K562 (cell line): ENCODE measurements at regions not wholly inside any gene's neighbourhood (a gene's known extent, or its start where the extent isn't known, plus 50 kb on each side); places are given as distances from the start of the nearest gene placed in this dataset.

Source experiments
- ATAC-seq: fragments of 200-7000 bp; cut with Tn5 transposase; 3 replicates; pipeline ENCODE4 v1.9.1; 2020; ENCODE audit warnings: moderate library complexity
- BruUV-seq: library from RNA; stranded (reverse); fragments of 400-500 nt; replicated peaks from 2 replicates; lab custom pipeline; 2021; lab: Mats Ljungman, UMichigan
- CTCF ChIA-PET: fragments of 300-600 bp; formaldehyde crosslinking; extraction: SDS; loops from one replicate; lab custom pipeline; 2021; ENCODE audit warnings: low intra/inter-chr PET ratio; lab: Yijun Ruan, JAX
- POLR2A ChIA-PET: fragments of 300-600, 350-650 bp; sonication (Branson Sonifier 250); formaldehyde crosslinking; extraction: SDS; loops from one replicate; lab custom pipeline; 2021; ENCODE audit warnings: antibody characterized with exemption, inconsistent platforms; lab: Yijun Ruan, JAX
- DNase-seq, 4 experiments: peaks; one replicate each; pipeline versions ENCODE4 v3.0.0 to v3.0.0-alpha.2; 2011 to 2018; ENCODE audit warnings: low spot score in 3 of 4, mixed read lengths in 3 of 4; ENCODE audit errors: extremely low read depth in 1 of 4
- FAIRE-seq: peaks from 2 replicates; lab custom pipeline; 2011; peaks lifted over from hg19 to GRCh38; lab: Jason Lieb, UNC
- H2AFZ ChIP-seq: 2 replicates; pipeline ENCODE4 v1.6.0; 2011; ENCODE audit warnings: low read depth, low read length, control low read depth, inconsistent platforms
- H3K27ac ChIP-seq: fragments of 200-600 bp; 3 replicates; pipeline ENCODE4 v1.8.0; 2011; ENCODE audit warnings: low read depth, mild to moderate bottlenecking, control low read depth, inconsistent platforms, low read length, moderate library complexity, mixed read lengths; ENCODE audit errors: extremely low read depth
- H3K27me3 ChIP-seq, 2 experiments: fragments of 300-600 bp in 1 of 2; 2 replicates in 1 of 2; 3 replicates in 1 of 2; pipeline versions ENCODE4 v1.6.0 to v1.8.0; 2011; ENCODE audit warnings: inconsistent platforms in 2 of 2, low read length in 2 of 2, mild to moderate bottlenecking in 1 of 2, mixed read lengths in 1 of 2, moderate library complexity in 1 of 2; ENCODE audit not compliant: control insufficient read depth in 2 of 2, insufficient read depth in 2 of 2
- H3K36me3 ChIP-seq: fragments of 300-600 bp; 3 replicates; pipeline ENCODE4 v1.8.0; 2011; ENCODE audit warnings: mild to moderate bottlenecking, low read length, inconsistent platforms; ENCODE audit not compliant: control insufficient read depth, insufficient read depth
- H3K4me1 ChIP-seq, 2 experiments: fragments of 200-600 bp in 1 of 2; replicated peaks in 1 of 2; 2 replicates in 1 of 2; 3 replicates in 1 of 2; pipeline versions ENCODE4 v1.5.1 to v1.8.0; 2011; ENCODE audit warnings: inconsistent platforms in 2 of 2, low read length in 2 of 2, mild to moderate bottlenecking in 1 of 2, mixed read lengths in 1 of 2, moderate library complexity in 1 of 2; ENCODE audit not compliant: control insufficient read depth in 2 of 2, insufficient read depth in 2 of 2
- H3K4me2 ChIP-seq: 2 replicates; pipeline ENCODE4 v1.6.1; 2011; ENCODE audit warnings: low read length, control low read depth, inconsistent platforms, mixed read lengths; ENCODE audit not compliant: insufficient read depth
- H3K4me3 ChIP-seq: fragments of 200-600 bp; sonication (generic), shearing (Covaris generic); 2 replicates; pipeline ENCODE4 v1.5.1; 2016; ENCODE audit warnings: control low read depth, inconsistent platforms
- H3K79me2 ChIP-seq: fragments of 200-600 bp; 3 replicates; pipeline ENCODE4 v1.8.0; 2011; ENCODE audit warnings: low read length, inconsistent platforms; ENCODE audit not compliant: control insufficient read depth, insufficient read depth
- H3K9ac ChIP-seq, 2 experiments: 2 replicates each; pipeline versions ENCODE4 v1.6.0 to v1.6.1; 2011; ENCODE audit warnings: low read depth in 2 of 2, low read length in 2 of 2, control low read depth in 1 of 2, inconsistent platforms in 1 of 2, mild to moderate bottlenecking in 1 of 2, mixed read lengths in 1 of 2; ENCODE audit not compliant: insufficient read depth in 1 of 2
- H3K9me1 ChIP-seq: one replicate; pipeline ENCODE4 v1.6.0; 2011; ENCODE audit warnings: inconsistent platforms, mild to moderate bottlenecking, low read length, moderate library complexity; ENCODE audit not compliant: control insufficient read depth, insufficient read depth
- H3K9me3 ChIP-seq: replicated peaks from 2 replicates; pipeline ENCODE4 v1.5.1; 2011; ENCODE audit warnings: low read depth, low read length, inconsistent platforms; ENCODE audit not compliant: control insufficient read depth, insufficient read depth
- H4K20me1 ChIP-seq: replicated peaks from 2 replicates; pipeline ENCODE4 v1.6.1; 2011; ENCODE audit warnings: low read length, inconsistent platforms, mixed read lengths; ENCODE audit not compliant: control insufficient read depth, insufficient read depth
- MED1 ChIP-seq: sonication (generic); formaldehyde crosslinking; IDR thresholded peaks from 2 replicates; pipeline ENCODE4 v1.8.1; 2023; ENCODE audit warnings: missing genetic modification reagents, borderline replicate concordance
- RBM14 ChIP-seq: fragments of 200-400 bp; formaldehyde crosslinking; IDR thresholded peaks from 2 replicates; pipeline ENCODE4 v1.6.1; 2018; ENCODE audit warnings: low read depth, mild to moderate bottlenecking, low read length, moderate library complexity, borderline replicate concordance; ENCODE audit not compliant: insufficient read depth
- TRIM24 ChIP-seq, 2 experiments: fragments of 450-650 bp; IDR thresholded peaks; 2 replicates each; pipeline ENCODE4 v1.6.1; 2016
- ZNF551 ChIP-seq: fragments of 250-450 bp; sonication (Bioruptor Pico); IDR thresholded peaks from 2 replicates; pipeline ENCODE4 v1.5.0; 2021; ENCODE audit warnings: mild to moderate bottlenecking, moderate library complexity
- WGBS: fragments of 100-300 bp; shearing (Covaris generic); methylation state at CpG from one replicate; pipeline ENCODE4 v1.1.6; 2016; ENCODE audit warnings: low coverage, mixed read lengths; ENCODE audit not compliant: insufficient coverage; ENCODE audit errors: missing lambda C conversion rate; 5-methylcytosine and 5-hydroxymethylcytosine counted together
- in situ Hi-C: fragments of 300-500 bp; cut with MboI; formaldehyde crosslinking; loops from 4 replicates; pipeline ENCODE4 v1.15.0; 2018; ENCODE audit warnings: inconsistent platforms, mixed read lengths
- intact Hi-C: fragments of 100-400 bp; cut with micrococcal nuclease; formaldehyde crosslinking; loops from 2 replicates; pipeline ENCODE4 v1.14.2; 2022

GRCh38 chr7:46256870-46257661, 336.0 kb upstream of the IGFBP3 start:
- no peaks in the 10 kb centered on the region for H3K9me1 ChIP-seq
- no peaks in the 10 kb centered on the region for H3K79me2 ChIP-seq
- H3K9me3 ChIP-seq, result no peaks in the 10 kb centered on the region
- H3K27ac ChIP-seq, result no peak overlapping the region
- no peak overlapping the region for H3K9ac ChIP-seq
- no peak for ATAC-seq
- DNase-seq, result no peak
- no peaks in the 10 kb centered on the region for H4K20me1 ChIP-seq
- no peaks in the 10 kb centered on the region for H3K36me3 ChIP-seq
- no peaks in the 10 kb centered on the region for H3K27me3 ChIP-seq
- 2% methylated on average over 8 of the region's 8 CpGs for WGBS
- ChIA-PET CTCF (no interaction called here), POLR2A (no interaction called here)
- TF ChIP-seq TRIM24 (IDR thresholded peaks at IDR 0.05) (no peak), RBM14 (no peak), ZNF551 (CRISPR knock-in tag) (no peak)
- no peak overlapping the region for H2AFZ ChIP-seq
- in situ Hi-C loops (no loop called here), intact Hi-C loops (no loop called here)
- H3K4me2 ChIP-seq, result no peak overlapping the region
- no TSS peak for BruUV-seq
- FAIRE-seq, result no peak
- H3K4me3 ChIP-seq, result no peak overlapping the region
- no peaks in the 10 kb centered on the region for H3K4me1 ChIP-seq

- Histone ChIP-seq H3K4me1 (no peaks in the 10 kb centered on the region), H3K79me2 (no peaks in the 10 kb centered on the region), H3K9me1 (peaks cover 2% of the 10 kb centered on the region), H3K36me3 (no peaks in the 10 kb centered on the region), H3K27me3 (no peaks in the 10 kb centered on the region), H3K9ac (no peak overlapping the region), H3K4me3 (no peak overlapping the region), H3K9me3 (0 out of 2 replicates have a peak, but pooled peaks cover 1% of the 10 kb centered on the region), H4K20me1 (no peaks in the 10 kb centered on the region), H3K27ac (no peak overlapping the region)
- BruUV-seq, result no TSS peak
- DNase-seq (no peak), ATAC-seq (no peak)
- in situ Hi-C loops, result no loop called here
- WGBS, result 6% methylated on average over 1 of the region's 1 CpG
- ChIA-PET POLR2A (no interaction called here), CTCF (no interaction called here)
- no peak for TF ChIP-seq MED1 (CRISPR knock-in tag)
- TF ChIP-seq, all 486 proteins: peak for 0
- no peak for FAIRE-seq
- Histone ChIP-seq H3K4me2 (no peak overlapping the region), H2AFZ (no peak overlapping the region)
- intact Hi-C loops, result no loop called here
These were observed 332.4 kb upstream of the IGFBP3 start for GRCh38 chr7:46253520-46253919.
